ENCODE measurements at regions not wholly inside any gene's neighbourhood (a gene's known extent, or its start where the extent isn't known, plus 50 kb on each side); places are given as distances from the start of the nearest gene placed in this dataset.

GRCh38 chrX:20319054-20319453 lies 52.3 kb upstream of the RPS6KA3 start:
- H3K4me3 ChIP-seq (ENCODE audit: low read depth, low read length), result no peak overlapping the region
- no peak for DNase-seq (ENCODE audit: low read depth)
- TF ChIP-seq MYC (IDR thresholded peaks at IDR 0.05; ENCODE audit: low read depth, low read length) (no peak), POLR2A (IDR thresholded peaks at IDR 0.05; ENCODE audit: extremely low read depth, insufficient read length) (no peak), CTCF (IDR thresholded peaks at IDR 0.05; ENCODE audit: low read depth, low read length) (no peak), MAX (IDR thresholded peaks at IDR 0.05; ENCODE audit: low read depth, low read length) (no peak)

GRCh38 chrX:20317873-20318272 lies 51.2 kb upstream of the RPS6KA3 start:
- TF ChIP-seq MAX (IDR thresholded peaks at IDR 0.05; ENCODE audit: low read depth, low read length) (no peak), POLR2A (IDR thresholded peaks at IDR 0.05; ENCODE audit: extremely low read depth, insufficient read length) (no peak), CTCF (IDR thresholded peaks at IDR 0.05; ENCODE audit: low read depth, low read length) (no peak), MYC (IDR thresholded peaks at IDR 0.05; ENCODE audit: low read depth, low read length) (no peak)
- no peak for DNase-seq (ENCODE audit: low read depth)
- no peak overlapping the region for H3K4me3 ChIP-seq (ENCODE audit: low read depth, low read length)

Data from NB4 (cell line).